ENCODE measurements at regions not wholly inside any gene's neighbourhood (a gene's known extent, or its start where the extent isn't known, plus 50 kb on each side); places are given as distances from the start of the nearest gene placed in this dataset.

DNA sequence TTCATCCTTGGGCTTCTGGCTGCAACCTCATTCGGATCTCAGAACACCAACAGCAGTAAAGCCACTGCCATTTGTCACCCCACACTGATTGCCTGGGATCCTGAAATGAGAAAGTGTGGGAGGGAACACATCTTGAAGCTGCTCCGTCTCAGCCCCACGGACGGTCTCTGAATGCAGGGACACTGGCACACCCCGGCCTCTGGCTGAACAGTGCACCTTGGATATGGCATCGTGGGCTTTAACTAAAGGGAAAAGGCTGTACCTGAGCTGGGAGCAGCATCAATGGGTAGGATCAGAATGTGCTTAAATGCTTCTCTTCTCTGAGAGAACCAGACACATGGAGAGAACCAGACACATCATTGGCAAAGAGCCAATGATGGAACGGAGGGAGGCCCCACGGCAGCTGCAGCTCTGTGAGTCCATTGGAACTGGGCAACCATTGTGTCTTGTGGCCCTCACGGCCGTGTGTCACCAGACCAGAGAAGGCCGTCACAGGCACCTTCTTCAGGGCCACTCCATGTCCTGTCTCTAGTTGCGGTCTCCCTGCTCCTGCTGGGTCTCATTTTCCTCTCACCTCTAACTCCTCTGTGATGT, 193.4 kb upstream of the MYT1L start:
- Mint-ChIP-seq H3K4me3 (ENCODE audit: unreplicated experiment) (no peak overlapping the region), H3K9me3 (ENCODE audit: unreplicated experiment) (peaks cover 21% of the 10 kb centered on the region), H3K4me1 (ENCODE audit: insufficient read depth, unreplicated experiment) (no peaks in the 10 kb centered on the region), H3K27ac (ENCODE audit: low read depth, unreplicated experiment) (no peak overlapping the region), H3K36me3 (ENCODE audit: insufficient read depth, unreplicated experiment) (no peaks in the 10 kb centered on the region), H3K27me3 (ENCODE audit: insufficient read depth, unreplicated experiment) (peaks cover 12% of the 10 kb centered on the region)
- no peak for DNase-seq (ENCODE audit: unreplicated experiment)
- POLR2A ChIA-PET, result no interaction called here
- TF ChIP-seq, protein P1, sequence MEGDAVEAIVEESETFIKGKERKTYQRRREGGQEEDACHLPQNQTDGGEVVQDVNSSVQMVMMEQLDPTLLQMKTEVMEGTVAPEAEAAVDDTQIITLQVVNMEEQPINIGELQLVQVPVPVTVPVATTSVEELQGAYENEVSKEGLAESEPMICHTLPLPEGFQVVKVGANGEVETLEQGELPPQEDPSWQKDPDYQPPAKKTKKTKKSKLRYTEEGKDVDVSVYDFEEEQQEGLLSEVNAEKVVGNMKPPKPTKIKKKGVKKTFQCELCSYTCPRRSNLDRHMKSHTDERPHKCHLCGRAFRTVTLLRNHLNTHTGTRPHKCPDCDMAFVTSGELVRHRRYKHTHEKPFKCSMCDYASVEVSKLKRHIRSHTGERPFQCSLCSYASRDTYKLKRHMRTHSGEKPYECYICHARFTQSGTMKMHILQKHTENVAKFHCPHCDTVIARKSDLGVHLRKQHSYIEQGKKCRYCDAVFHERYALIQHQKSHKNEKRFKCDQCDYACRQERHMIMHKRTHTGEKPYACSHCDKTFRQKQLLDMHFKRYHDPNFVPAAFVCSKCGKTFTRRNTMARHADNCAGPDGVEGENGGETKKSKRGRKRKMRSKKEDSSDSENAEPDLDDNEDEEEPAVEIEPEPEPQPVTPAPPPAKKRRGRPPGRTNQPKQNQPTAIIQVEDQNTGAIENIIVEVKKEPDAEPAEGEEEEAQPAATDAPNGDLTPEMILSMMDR (IDR thresholded peaks at IDR 0.05; ENCODE audit: unreplicated experiment), result no peak
- CTCF ChIA-PET, result interaction anchor here (0.6 kb wide), 1 partner anchor 1904 kb away, joined by 3 read pairs; no protein-coding TSS in a partner anchor
- intact Hi-C loops (cut with micrococcal nuclease), result no loop called here
- no TSS peak for BruUV-seq (replicated peaks)

DNA sequence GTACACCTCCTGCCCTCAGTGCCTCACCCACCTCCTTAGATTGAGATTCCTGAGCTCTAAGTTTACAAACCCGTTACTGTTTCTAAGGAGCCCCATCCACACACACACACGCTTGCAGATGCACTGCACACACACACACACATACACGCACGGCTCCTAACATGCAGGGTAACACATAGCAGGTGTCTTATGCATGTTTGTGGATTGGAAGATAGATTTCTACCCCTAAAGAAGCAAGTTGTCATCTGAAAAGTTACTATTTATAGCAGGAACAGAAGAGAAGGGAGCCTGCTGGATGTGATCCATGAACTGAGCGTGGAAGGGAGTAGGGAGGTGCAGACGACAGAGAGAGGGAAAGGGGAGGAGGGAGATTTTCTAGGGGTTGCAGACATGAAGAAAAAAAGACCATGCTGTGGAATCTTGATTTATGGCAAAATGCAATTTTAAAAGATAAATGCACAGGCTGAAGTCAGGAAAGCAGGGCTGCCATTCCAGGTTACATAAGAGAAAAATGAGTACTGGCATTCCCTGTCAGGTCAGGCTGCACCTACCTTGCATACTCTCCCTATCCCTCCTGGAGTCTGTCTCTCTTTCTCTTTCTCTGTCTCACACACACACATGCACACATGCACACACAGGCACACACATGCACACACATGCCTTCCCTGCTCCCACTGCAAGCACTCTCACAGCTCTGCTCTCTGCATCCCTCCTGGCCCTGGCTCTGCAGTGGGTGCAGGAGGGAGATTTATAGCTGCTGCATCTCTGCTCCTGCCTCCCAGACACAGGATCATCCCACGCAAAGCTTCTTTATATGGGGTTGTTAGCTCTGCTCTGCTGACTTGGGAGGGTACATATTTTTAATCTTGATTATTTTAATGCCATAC, 192.6 kb upstream of the MYT1L start:
- Mint-ChIP-seq H3K9me3 (ENCODE audit: unreplicated experiment) (peaks cover 21% of the 10 kb centered on the region), H3K4me1 (ENCODE audit: insufficient read depth, unreplicated experiment) (no peaks in the 10 kb centered on the region), H3K36me3 (ENCODE audit: insufficient read depth, unreplicated experiment) (no peaks in the 10 kb centered on the region), H3K4me3 (ENCODE audit: unreplicated experiment) (no peak overlapping the region), H3K27ac (ENCODE audit: low read depth, unreplicated experiment) (no peak overlapping the region), H3K27me3 (ENCODE audit: insufficient read depth, unreplicated experiment) (peaks cover 12% of the 10 kb centered on the region)
- intact Hi-C loops (cut with micrococcal nuclease), result no loop called here
- CTCF ChIA-PET, result interaction anchor here (0.5 kb wide), 1 partner anchor 420 kb away, joined by 5 read pairs; no protein-coding TSS in a partner anchor
- POLR2A ChIA-PET, result no interaction called here
- TF ChIP-seq, protein P1 (IDR thresholded peaks at IDR 0.05; ENCODE audit: unreplicated experiment), result no peak
- no peak for DNase-seq (ENCODE audit: unreplicated experiment)
- BruUV-seq (replicated peaks), result no TSS peak

DNA sequence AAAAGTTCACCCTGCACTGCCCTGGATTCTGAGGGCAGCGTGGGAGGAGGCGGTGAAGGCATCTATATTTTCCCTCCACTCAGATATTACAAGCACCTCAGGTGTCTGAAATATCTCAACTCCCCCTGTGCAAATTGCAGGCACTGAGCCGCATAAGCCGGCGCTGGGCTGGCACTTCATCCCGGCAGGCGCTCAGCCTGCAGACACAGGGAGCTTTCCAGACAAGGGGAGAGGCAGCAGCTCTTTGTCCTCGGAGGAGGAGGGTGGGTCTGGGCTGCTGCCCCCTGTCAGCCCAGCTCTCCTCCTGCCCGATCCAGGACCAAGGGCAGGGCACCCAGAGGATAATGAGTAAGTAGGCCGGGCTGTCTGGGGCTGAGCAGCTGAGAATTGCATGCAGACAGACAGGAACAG, 189.3 kb upstream of the MYT1L start:
- intact Hi-C loops (cut with micrococcal nuclease), result no loop called here
- BruUV-seq (replicated peaks), result no TSS peak
- no peaks in the 10 kb centered on the region for H3K4me1 Mint-ChIP-seq (ENCODE audit: insufficient read depth, unreplicated experiment)
- DNase-seq (ENCODE audit: unreplicated experiment), result no peak
- POLR2A ChIA-PET, result no interaction called here
- no peaks in the 10 kb centered on the region for H3K36me3 Mint-ChIP-seq (ENCODE audit: insufficient read depth, unreplicated experiment)
- peaks cover 23% of the 10 kb centered on the region for H3K27me3 Mint-ChIP-seq (ENCODE audit: insufficient read depth, unreplicated experiment)
- no peak overlapping the region for H3K4me3 Mint-ChIP-seq (ENCODE audit: unreplicated experiment)
- peaks cover 13% of the 10 kb centered on the region for H3K9me3 Mint-ChIP-seq (ENCODE audit: unreplicated experiment)
- no peak overlapping the region for H3K27ac Mint-ChIP-seq (ENCODE audit: low read depth, unreplicated experiment)
- TF ChIP-seq, protein P1 (IDR thresholded peaks at IDR 0.05; ENCODE audit: unreplicated experiment), result no peak
- CTCF ChIA-PET, result no interaction called here

DNA sequence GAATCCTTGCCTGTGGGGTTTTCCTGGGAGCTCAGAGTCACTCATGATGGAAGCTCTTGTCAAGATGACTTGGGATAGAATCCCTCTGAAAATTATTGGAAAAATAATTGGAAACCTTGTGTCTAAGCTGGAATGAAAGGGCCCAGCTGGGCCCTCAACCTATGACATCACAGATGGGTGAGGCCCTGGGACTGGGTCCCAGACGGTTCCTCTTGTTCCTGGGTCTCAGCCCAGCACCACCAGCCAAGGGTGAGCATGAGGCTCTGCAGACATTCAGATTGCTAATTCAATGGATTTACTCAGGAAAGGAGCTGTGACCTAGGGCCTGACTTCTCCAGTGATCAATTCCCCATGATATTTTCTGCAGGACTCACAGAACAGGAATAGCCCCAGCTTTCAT, 188.3 kb upstream of the MYT1L start:
- Mint-ChIP-seq H3K36me3 (ENCODE audit: insufficient read depth, unreplicated experiment) (no peaks in the 10 kb centered on the region), H3K4me3 (ENCODE audit: unreplicated experiment) (no peak overlapping the region), H3K27me3 (ENCODE audit: insufficient read depth, unreplicated experiment) (peaks cover 30% of the 10 kb centered on the region), H3K27ac (ENCODE audit: low read depth, unreplicated experiment) (no peak overlapping the region), H3K9me3 (ENCODE audit: unreplicated experiment) (peaks cover 13% of the 10 kb centered on the region), H3K4me1 (ENCODE audit: insufficient read depth, unreplicated experiment) (no peaks in the 10 kb centered on the region)
- DNase-seq (ENCODE audit: unreplicated experiment), result no peak
- BruUV-seq (replicated peaks), result no TSS peak
- intact Hi-C loops (cut with micrococcal nuclease), result no loop called here
- TF ChIP-seq, protein P1 (IDR thresholded peaks at IDR 0.05; ENCODE audit: unreplicated experiment), result no peak
- CTCF ChIA-PET, result interaction anchor here (1.1 kb wide), 1 partner anchor 48 kb away, joined by 3 read pairs; no protein-coding TSS in a partner anchor
- POLR2A ChIA-PET, result no interaction called here

Data from MCF 10A (cell line).